Astrocyte (in vitro differentiated cells and primary cell): ENCODE measurements at regions not wholly inside any gene's neighbourhood (a gene's known extent, or its start where the extent isn't known, plus 50 kb on each side); places are given as distances from the start of the nearest gene placed in this dataset.
"Not testable (repeated sequence)": the region's sequence is repeated elsewhere in the genome, so short reads cannot be mapped to it uniquely, and the experiment has no call there.

ENCODE experiments used
- DNase-seq: peaks from one replicate; pipeline ENCODE4 v3.0.0-alpha.2; 2010; ENCODE audit warnings: low read depth
- FAIRE-seq: peaks from 2 replicates; lab custom pipeline; 2011; peaks lifted over from hg19 to GRCh38; lab: Jason Lieb, UNC
- H2AFZ ChIP-seq: 2 replicates; pipeline ENCODE4 v1.6.0; 2012; ENCODE audit warnings: low read depth, low read length, inconsistent platforms
- H3K27ac ChIP-seq: 2 replicates; pipeline ENCODE4 v1.5.1; 2011; ENCODE audit warnings: low read depth, low read length, inconsistent platforms
- H3K27me3 ChIP-seq: 2 replicates; pipeline ENCODE4 v1.6.0; 2011; ENCODE audit warnings: low read length, inconsistent platforms; ENCODE audit not compliant: insufficient read depth
- H3K36me3 ChIP-seq: 2 replicates; pipeline ENCODE4 v1.5.1; 2011; ENCODE audit warnings: low read length, inconsistent platforms; ENCODE audit not compliant: insufficient read depth
- H3K4me1 ChIP-seq: 2 replicates; pipeline ENCODE4 v1.5.1; 2011; ENCODE audit warnings: low read length, inconsistent platforms; ENCODE audit not compliant: insufficient read depth
- H3K4me2 ChIP-seq: 2 replicates; pipeline ENCODE4 v1.6.0; 2012; ENCODE audit warnings: low read length, inconsistent platforms
- H3K4me3 ChIP-seq: 2 replicates; pipeline ENCODE4 v1.5.1; 2011; ENCODE audit warnings: low read depth, mild to moderate bottlenecking, low read length, inconsistent platforms; ENCODE audit not compliant: insufficient read depth
- H3K79me2 ChIP-seq: 2 replicates; pipeline ENCODE4 v1.6.0; 2012; ENCODE audit warnings: mild to moderate bottlenecking, low read length, inconsistent platforms; ENCODE audit not compliant: insufficient read depth
- H3K9ac ChIP-seq: 2 replicates; pipeline ENCODE4 v1.6.0; 2012; ENCODE audit warnings: mild to moderate bottlenecking, low read length, inconsistent platforms
- H3K9me3 ChIP-seq: 2 replicates; pipeline ENCODE4 v1.5.1; 2012; ENCODE audit warnings: low read depth, mild to moderate bottlenecking, low read length, inconsistent platforms; ENCODE audit not compliant: insufficient read depth
- H4K20me1 ChIP-seq: 2 replicates; pipeline ENCODE4 v1.6.0; 2012; ENCODE audit warnings: low read length, inconsistent platforms; ENCODE audit not compliant: insufficient read depth
- H3K27ac Mint-ChIP-seq: one replicate; pipeline ENCODE4 v1.8.0; 2021; ENCODE audit warnings: mild to moderate bottlenecking, mixed read lengths; ENCODE audit not compliant: unreplicated experiment
- H3K27me3 Mint-ChIP-seq: one replicate; pipeline ENCODE4 v1.8.0; 2021; ENCODE audit warnings: low read depth, mixed read lengths; ENCODE audit not compliant: unreplicated experiment
- H3K36me3 Mint-ChIP-seq: one replicate; pipeline ENCODE4 v1.8.0; 2021; ENCODE audit warnings: low read depth, mixed read lengths; ENCODE audit not compliant: unreplicated experiment
- H3K4me1 Mint-ChIP-seq: one replicate; pipeline ENCODE4 v1.8.0; 2021; ENCODE audit warnings: low read depth, mixed read lengths; ENCODE audit not compliant: unreplicated experiment
- H3K4me3 Mint-ChIP-seq: one replicate; pipeline ENCODE4 v1.8.0; 2021; ENCODE audit warnings: mild to moderate bottlenecking, moderate library complexity, mixed read lengths; ENCODE audit not compliant: unreplicated experiment
- H3K9me3 Mint-ChIP-seq: one replicate; pipeline ENCODE4 v1.8.0; 2021; ENCODE audit warnings: mild to moderate bottlenecking, mixed read lengths; ENCODE audit not compliant: unreplicated experiment
- CTCF ChIP-seq: IDR thresholded peaks from 2 replicates; pipeline ENCODE4 v1.5.1; 2011; ENCODE audit warnings: low read depth, mild to moderate bottlenecking, inconsistent platforms, low read length, moderate library complexity; ENCODE audit not compliant: insufficient read depth
- EZH2 ChIP-seq: IDR thresholded peaks from 2 replicates; pipeline ENCODE4 v1.6.1; 2012; ENCODE audit warnings: mild to moderate bottlenecking, low read length, inconsistent platforms; ENCODE audit not compliant: insufficient read depth

- H3K27me3 ChIP-seq, result no peaks in the 10 kb centered on the region
- H3K9me3 ChIP-seq, result no peaks in the 10 kb centered on the region
- H4K20me1 ChIP-seq, result no peaks in the 10 kb centered on the region
- Mint-ChIP-seq H3K36me3 (no peaks in the 10 kb centered on the region), H3K9me3 (peaks cover 5% of the 10 kb centered on the region), H3K4me1 (no peaks in the 10 kb centered on the region), H3K27me3 (peaks cover 5% of the 10 kb centered on the region), H3K4me3 (no peak overlapping the region), H3K27ac (no peak overlapping the region)
- no peaks in the 10 kb centered on the region for H3K4me1 ChIP-seq
- no peak overlapping the region for H3K9ac ChIP-seq
- DNase-seq (no peak), FAIRE-seq (no peak)
- TF ChIP-seq EZH2 (no peak), CTCF (no peak)
- no peak overlapping the region for H3K27ac ChIP-seq
- no peaks in the 10 kb centered on the region for H3K36me3 ChIP-seq
- no peak overlapping the region for H3K4me2 ChIP-seq
- H2AFZ ChIP-seq, result no peak overlapping the region
- H3K79me2 ChIP-seq, result no peaks in the 10 kb centered on the region
- H3K4me3 ChIP-seq, result no peak overlapping the region
Observed at GRCh38 chr1:173364827-173365226, 112.3 kb upstream of the PRDX6 start.

GRCh38 chr1:173365341-173365740, 111.8 kb upstream of the PRDX6 start:
- Histone ChIP-seq H3K27me3 (no peaks in the 10 kb centered on the region), H3K36me3 (no peaks in the 10 kb centered on the region), H3K4me2 (no peak overlapping the region), H3K27ac (no peak overlapping the region), H3K4me3 (no peak overlapping the region), H3K9me3 (no peaks in the 10 kb centered on the region), H4K20me1 (no peaks in the 10 kb centered on the region), H2AFZ (no peak overlapping the region), H3K4me1 (no peaks in the 10 kb centered on the region), H3K79me2 (no peaks in the 10 kb centered on the region), H3K9ac (no peak overlapping the region)
- H3K36me3 Mint-ChIP-seq, result no peaks in the 10 kb centered on the region
- H3K27ac Mint-ChIP-seq, result no peak overlapping the region
- peaks cover 5% of the 10 kb centered on the region for H3K27me3 Mint-ChIP-seq
- peaks cover 5% of the 10 kb centered on the region for H3K9me3 Mint-ChIP-seq
- no peak overlapping the region for H3K4me3 Mint-ChIP-seq
- no peak for DNase-seq
- no peaks in the 10 kb centered on the region for H3K4me1 Mint-ChIP-seq
- FAIRE-seq, result no peak
- TF ChIP-seq CTCF (no peak), EZH2 (no peak)

GRCh38 chr1:173367136-173367535, 110.0 kb upstream of the PRDX6 start:
- Histone ChIP-seq H2AFZ (no peak overlapping the region), H3K4me2 (no peak overlapping the region), H3K4me3 (no peak overlapping the region), H3K9me3 (no peaks in the 10 kb centered on the region), H3K27ac (no peak overlapping the region), H3K36me3 (no peaks in the 10 kb centered on the region), H3K79me2 (no peaks in the 10 kb centered on the region), H4K20me1 (no peaks in the 10 kb centered on the region), H3K4me1 (no peaks in the 10 kb centered on the region), H3K9ac (no peak overlapping the region), H3K27me3 (no peaks in the 10 kb centered on the region)
- H3K4me3 Mint-ChIP-seq, result no peak overlapping the region
- H3K27me3 Mint-ChIP-seq, result peaks cover 5% of the 10 kb centered on the region
- H3K27ac Mint-ChIP-seq, result no peak overlapping the region
- TF ChIP-seq EZH2 (no peak), CTCF (no peak)
- FAIRE-seq (no peak), DNase-seq (peak; percentile 41)
- peaks cover 2% of the 10 kb centered on the region for H3K4me1 Mint-ChIP-seq
- H3K9me3 Mint-ChIP-seq, result peaks cover 5% of the 10 kb centered on the region
- H3K36me3 Mint-ChIP-seq, result no peaks in the 10 kb centered on the region

GRCh38 chr1:173370586-173370985, 106.5 kb upstream of the PRDX6 start:
- H3K4me3 ChIP-seq, H3K9ac ChIP-seq, H4K20me1 ChIP-seq, H3K4me1 Mint-ChIP-seq, H3K36me3 Mint-ChIP-seq, H3K4me3 Mint-ChIP-seq, FAIRE-seq, H2AFZ ChIP-seq, H3K27ac Mint-ChIP-seq, H3K4me2 ChIP-seq, H3K27me3 ChIP-seq, H3K9me3 ChIP-seq, H3K4me1 ChIP-seq, H3K79me2 ChIP-seq, H3K27me3 Mint-ChIP-seq, H3K27ac ChIP-seq, H3K36me3 ChIP-seq: not testable (repeated sequence)
- peaks cover 11% of the 10 kb centered on the region for H3K9me3 Mint-ChIP-seq
- DNase-seq, result peak; percentile 51
